Stimulated activated CD8-positive, alpha-beta memory T cell treated with anti-CD3 and anti-CD28 coated beads, Interleukin-4, amount 100 ng/mL, for 24 hours (primary cell): ENCODE measurements at regions not wholly inside any gene's neighbourhood (a gene's known extent, or its start where the extent isn't known, plus 50 kb on each side); places are given as distances from the start of the nearest gene placed in this dataset.

Source experiments
- DNase-seq: peaks from one replicate; pipeline ENCODE4 v3.0.0-alpha.2; 2020; ENCODE audit warnings: low read depth

DNA sequence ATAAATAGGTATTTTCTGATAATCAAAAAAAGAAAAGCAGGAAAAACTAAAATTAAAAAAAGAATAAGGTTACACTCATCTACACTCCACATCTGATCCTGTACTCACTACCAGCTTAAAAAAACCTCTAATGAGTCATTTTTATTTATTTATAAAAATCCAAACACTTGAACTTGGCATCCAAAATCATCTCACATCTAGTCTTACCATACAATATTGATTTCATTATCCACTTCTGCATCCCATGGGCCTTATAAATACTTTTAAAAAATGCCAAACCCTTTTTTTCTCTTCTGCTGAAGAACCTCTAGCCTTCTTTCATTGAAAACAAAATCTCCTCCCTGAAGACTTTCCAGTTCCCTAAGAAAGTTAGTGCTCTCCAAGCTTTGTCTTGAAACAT lies 109.7 kb downstream of the TMTC3 start:
- no peak for DNase-seq

DNA sequence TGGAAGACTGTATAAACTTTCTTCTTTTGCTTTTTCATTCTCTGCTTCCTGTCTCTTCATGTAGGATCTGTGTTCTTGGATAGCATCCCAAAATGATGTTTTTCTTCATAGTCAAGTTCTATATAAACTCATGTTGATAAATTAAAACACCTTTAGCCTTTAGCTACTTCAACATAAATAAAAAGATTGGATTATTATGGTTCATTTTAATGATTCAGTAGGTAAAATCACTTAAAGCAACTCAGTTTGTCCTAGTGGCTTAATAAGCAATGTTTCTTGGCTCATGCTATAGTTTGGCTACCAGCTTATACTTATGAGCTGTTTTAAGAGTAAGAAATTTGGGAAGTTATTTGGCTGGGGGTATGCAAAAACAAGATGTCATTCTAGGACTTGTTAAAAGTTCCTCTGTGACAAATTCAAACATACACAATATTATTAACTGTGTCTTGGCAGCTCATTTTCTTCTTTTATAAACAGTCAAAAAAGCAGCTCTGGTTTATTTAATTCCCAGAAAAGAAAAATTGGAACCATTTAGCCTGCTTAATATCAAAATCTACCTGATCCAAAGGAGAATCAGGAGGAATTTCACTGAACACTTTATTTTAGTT lies 111.4 kb downstream of the TMTC3 start:
- DNase-seq: no peak

DNA sequence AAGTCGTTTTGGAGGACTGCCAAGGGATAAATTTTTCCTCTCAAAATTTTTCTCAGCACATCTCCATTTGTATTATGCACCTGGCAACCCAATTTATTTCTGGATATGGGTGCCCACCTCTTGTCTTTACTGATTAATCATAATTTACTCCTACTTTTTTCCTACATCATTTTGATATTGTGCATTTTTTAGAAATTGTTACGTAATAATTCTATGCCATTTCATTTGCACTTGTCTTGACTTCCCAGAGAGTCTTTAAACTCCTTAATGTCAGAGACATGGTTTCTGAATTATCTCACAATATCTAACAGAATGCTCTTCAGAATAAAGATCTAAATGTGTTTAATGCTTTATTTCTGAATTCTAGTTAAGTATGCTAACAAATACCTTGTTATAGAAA lies 113.1 kb downstream of the TMTC3 start:
- no peak for DNase-seq

DNA sequence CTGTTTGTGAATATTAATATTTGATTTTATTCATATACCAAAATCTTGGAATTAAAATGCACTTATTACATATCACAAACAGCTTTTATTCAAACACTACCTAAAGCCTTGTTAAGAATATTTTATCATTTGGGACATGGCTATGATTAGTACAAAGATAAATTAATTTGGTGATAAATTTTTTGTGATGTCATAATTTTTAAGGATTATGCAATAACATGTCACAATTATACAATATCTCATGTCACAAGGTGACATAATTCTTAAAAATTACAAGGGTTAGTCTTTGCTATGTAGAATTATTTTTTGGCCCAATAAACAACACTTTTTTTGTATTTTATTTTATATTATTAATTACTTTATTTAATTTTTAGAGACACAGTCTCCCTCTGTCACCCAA lies 113.7 kb downstream of the TMTC3 start:
- no peak for DNase-seq

DNA sequence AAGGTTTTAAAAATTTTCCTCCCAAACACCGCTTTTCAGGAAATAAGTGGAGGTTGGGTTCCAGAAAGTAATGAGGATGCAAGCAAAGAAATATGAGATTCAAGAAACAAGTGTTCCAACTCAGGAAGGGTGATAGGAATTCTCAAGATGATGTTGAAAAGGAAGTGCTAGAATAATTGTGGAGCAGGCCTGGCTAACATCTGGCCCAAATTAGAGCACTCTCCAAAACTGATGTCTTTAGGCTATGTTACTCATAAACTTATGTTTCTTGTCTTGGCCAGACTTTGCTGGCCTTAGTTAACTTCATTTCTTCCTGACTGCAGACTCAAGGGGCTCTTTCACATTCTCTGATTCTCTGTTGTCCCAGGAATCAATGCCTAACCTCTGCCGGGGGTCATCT lies 116.3 kb downstream of the TMTC3 start:
- DNase-seq: no peak

DNA sequence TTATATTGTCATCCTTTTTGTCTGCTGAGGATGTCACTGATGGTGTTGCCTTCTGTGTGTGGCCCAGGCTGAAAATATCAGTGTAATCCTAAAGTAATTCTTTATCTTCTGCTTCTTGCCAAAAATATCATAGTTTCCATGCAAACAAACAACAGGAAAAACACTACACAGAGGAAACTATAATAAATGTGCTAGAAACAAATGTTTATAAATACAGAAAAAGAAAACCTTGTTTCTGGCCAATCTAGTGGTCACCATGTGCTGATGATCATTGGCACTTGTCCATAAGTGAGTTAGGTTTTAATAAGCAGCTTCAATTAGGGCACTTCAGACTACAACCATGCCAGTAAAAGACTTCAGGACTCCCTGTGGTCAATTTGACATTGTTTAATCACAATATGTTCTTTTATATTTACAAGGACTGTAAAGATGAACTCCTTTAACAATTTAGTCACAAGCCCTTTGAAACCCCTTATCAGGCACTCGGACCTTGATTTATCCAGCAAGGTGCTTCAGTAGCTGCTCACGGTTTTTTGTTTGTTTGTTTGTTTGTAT lies 124.8 kb downstream of the TMTC3 start:
- DNase-seq: no peak

DNA sequence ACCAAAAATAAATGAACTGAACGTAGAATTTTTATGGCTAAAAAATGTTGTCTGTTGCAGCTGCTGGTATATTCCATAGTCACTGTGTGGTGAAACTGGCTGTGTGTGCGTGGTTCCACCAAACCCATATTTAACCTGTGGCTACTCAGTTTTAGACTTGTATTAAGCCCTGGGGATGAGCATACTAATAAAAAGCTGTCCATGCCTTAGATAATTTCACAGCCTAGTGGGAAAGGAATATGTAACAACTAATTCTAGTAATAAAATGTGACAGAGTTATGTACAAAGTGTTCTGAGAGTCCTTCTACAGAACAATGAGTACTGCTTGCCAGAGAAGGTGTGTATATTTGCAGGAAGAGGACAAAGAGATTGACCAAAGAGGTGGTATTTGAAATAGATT lies 125.5 kb downstream of the TMTC3 start:
- no peak for DNase-seq

DNA sequence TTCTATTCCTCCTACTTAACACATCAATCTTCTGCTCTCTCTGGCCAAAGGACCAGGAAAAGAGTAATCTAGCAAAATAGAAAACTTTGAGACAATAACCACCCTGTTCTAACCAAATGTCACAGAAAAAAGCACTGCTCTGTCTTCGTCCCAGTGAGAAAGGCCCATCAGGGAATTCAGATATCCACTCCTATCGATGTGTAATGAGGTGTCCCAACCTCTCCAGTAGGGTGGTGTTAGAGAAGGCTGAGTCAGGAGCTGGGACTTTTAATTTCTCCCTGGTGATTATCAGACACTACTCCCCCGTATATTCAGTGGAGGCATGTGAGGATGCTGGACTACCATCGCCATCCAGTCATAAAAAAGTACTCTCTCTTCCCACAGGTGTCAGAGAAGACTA lies 130.3 kb downstream of the TMTC3 start:
- DNase-seq: no peak

DNA sequence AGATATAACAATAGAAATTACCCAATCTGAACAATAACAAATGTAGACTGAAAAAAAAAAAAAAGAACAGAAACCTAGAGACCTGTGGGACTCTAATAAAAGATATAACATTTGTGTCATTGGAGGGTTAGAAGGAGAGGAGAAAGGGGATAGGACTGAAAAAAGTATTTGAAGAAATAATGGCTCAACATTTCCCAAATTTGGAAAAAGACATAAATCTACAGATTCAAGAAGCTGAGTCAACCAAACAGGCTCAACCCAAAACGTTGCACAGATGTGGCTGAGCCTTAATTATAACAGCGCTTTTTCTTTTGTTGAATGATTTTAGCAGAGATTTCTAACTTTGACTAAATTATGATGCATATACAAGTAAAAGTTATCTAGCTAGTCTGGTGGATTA lies 131.3 kb downstream of the TMTC3 start:
- DNase-seq: no peak

DNA sequence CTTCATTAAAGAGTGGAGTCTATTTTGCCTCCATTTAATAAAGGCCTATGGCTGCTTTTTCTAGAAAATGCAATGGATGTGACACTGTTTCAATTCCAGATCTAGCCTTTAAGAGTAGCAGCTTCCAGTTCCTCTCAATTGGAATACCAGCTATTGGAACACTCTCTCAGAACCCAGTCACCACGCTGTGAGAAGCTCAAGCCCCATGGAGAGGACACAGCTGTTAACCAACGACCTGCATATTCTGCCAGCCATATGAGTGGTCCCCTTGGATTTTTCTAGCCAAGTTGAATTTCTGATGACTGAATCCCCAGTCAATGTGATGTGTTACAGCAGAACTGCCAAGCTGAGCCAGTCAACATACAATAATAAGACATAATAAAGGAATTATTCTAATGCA lies 131.8 kb downstream of the TMTC3 start:
- no peak for DNase-seq

DNA sequence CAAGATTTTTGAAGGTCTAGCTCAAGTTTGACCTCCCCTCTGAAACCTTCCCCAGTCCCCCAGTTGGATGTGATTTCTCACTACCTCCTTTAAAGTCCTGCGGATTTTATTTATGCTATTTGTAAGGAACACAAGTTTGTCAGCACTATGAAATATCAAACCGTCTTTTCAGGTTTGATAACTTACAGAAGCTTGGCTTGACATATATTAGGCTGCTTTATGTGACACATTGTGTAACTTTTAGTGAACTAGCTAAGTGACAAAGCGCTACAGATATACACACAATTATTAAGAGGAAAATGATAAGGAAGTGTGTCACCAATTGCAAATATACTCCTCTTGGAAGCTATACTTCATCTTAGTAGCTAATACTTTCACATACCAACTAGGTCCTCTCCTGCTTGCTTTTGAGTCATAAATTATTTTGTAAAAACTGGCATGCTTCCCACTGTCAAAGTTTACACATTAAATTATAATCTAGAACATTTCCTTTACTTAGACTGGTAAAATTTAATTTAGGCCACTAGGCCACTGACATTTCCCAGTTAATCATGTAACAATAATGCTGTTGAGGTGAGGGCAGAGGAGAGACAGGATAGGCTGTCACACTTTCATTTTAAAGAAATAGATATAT lies 149.5 kb downstream of the TMTC3 start:
- DNase-seq: no peak

DNA sequence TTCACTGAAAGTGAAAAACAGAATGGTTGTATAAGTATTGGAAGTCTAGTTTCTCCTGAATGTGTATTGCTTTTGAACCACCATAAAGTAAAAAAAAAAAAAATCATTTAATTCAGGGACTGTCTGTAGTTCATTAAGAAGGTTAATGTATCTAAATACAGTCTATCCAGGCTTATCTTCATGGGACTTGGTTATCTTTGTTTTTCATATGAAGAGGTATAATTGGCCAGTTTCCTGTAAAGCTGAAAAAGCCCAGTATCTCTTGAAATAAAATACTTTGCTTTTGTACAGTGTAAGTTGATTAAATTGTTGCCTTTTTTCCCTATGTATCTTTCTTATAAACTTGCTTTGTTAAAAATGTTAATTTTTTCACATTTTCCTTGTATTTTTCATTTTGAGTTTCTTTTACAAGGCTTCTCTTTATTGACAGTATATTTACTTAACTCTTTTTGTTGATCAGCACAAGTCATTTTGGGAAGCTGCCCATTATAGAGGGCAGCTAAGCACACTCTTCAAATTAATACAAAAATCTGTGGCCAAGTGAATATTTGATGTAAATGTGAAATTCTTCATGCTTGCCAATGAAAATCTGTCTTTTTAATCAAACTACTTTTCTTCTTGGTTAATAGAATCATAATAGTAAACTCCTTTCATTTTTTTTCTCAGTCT lies 156.0 kb downstream of the TMTC3 start:
- DNase-seq: no peak

DNA sequence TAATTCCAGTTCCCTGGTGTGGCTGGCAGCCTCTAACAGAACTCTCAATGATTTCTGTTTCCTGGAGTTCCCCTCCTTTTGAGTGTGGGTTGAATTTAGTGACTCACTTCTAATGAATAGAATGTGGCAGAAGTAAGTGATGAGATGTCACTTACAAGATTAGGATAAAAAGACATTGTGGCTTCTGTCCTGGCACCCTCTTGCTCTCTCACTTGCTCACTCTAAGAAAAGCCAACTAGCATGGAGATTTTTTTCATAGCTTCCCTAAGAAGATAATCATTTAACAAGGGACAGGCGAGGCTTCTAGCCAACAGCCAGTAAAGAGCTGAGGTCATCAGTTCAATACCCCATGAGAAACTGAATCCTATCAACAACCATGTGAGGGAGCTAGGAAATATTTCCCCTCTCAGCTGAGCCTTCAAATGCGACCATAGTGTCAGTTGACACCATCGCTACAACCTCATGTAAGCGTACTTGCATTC lies 156.7 kb downstream of the TMTC3 start:
- DNase-seq: no peak

DNA sequence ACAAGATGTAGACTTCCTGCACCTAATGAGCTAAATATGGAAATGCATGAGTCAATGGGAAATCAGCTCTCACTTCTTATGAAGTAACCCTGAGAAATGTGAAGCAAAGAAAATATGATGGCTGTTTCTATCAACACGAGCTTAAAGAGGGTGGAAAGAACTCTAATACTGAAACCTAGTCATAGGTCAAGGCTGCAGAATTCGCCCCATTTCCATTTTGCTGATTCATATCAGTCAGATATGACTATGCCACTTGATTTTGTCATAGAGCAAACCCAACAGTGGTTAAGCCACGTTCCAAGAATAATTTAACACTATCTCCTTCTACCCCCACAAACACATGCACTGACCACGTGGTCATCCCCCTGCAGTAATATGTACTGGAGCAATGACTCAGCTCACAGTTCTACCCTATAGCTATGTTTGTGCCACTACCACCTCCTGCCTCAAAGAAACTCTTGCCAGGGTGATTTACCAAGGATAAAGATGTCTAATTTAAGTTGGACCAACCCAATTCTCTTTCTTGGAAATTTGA lies 157.5 kb downstream of the TMTC3 start:
- DNase-seq: peak; percentile 11

DNA sequence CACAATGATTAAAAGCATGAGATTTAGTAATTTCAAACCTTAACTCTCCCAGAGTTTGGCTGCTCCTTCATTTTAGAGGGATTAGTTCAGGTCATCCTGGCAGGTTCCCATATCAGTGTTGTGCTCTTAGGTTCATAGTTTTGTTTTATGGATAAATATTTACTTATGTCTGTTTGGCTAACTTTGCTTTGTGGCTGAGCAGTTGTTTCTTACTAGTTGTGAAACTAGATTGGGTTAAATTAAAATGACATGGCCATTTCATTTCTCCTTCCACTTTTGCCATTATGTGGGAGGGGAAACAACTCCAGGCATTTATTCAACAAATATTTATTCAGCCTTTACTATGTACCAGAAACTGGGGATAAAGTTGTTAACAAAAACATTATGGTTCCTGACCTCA lies 158.8 kb downstream of the TMTC3 start:
- no peak for DNase-seq

DNA sequence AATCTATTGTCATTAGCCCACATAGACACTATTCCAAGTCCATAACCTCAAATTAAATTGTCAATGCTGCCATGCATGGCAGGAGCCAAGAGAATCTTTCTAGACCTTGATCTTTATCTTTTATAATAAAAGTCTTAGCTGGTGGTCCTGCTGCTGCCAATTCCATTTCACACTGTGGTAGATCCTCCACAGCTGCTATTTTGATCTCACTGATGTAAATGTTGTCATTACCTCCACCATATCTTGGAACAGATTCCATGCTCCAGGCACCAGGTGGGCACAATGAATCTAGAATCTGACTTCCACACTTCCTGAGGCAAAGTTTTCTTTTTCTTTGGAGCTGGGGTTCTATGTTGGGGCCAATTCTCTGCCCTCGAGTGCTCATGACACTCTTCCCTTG lies 161.2 kb downstream of the TMTC3 start:
- DNase-seq: no peak

DNA sequence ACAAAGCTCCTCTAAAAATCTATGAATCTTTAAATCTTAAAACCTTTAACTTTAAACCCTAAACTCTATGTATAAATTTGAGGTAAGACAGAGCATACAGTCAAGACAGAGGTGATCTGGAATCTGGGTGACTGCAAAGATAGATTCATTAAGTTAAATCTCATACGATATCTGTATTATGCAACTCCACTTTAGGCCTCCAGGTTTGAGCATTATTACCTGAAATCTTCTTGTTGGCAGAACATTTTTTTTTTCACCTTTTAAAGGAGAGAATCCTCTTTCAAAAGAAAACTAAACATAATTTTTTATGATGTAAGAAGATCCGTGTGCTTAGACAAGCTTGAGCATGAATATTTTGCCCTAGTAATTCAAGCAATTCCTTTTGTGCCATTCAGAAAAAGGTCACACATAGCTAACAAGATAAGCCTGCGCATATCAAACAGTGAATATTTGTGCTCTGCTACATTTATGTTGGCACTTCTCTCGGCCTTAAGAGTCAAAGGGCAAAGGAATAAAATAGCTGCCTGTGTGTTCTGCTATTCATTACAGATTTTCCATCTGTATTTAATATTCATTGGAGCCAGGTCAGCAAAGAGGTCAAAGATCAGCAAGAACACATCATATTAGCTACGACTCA lies 163.3 kb downstream of the TMTC3 start:
- no peak for DNase-seq

DNA sequence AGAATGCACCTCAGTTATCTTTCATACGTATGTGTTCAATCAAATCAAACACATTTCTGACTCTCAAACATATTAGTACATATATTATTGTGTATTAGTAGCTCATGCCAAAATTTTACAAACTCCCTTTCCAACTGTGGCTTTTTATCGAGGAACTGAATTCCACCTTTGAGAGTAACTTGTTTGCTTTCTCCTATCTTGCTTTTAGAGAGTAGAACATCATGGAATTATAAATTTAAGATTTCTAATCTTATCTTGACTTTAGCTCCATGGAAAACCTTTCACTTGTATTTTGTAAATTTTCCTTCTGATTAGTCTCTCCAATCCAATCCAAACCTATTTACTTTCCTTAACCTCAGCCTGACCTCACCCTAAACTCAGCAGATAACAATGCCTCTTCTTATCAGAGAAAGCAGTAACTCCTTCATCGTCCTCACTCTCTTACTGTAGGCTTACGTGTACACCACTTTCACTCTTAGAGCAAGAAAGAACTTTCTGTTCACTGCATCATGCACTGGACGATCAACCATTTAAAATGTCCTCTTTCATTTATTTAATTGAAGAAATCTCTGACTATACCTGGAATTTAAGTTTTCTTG lies 164.5 kb downstream of the TMTC3 start:
- no peak for DNase-seq

DNA sequence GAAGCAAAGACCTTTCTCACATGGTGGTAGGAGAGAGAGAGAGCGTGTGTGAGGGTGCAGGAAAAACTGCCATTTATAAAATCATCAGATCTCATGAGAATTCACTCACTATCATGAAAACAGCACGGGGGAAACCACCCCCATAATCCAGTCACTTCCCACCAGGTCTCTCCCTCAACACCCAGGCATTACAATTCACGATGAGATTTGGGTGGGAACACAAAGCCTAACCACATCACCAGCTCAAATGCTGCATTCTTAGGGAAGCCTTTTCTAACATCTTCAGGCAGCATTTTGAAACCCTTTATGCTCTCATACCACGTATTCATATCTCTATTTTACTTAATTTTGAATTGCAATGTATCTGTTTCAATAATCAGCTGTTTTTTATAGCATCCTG lies 165.9 kb downstream of the TMTC3 start:
- no peak for DNase-seq

DNA sequence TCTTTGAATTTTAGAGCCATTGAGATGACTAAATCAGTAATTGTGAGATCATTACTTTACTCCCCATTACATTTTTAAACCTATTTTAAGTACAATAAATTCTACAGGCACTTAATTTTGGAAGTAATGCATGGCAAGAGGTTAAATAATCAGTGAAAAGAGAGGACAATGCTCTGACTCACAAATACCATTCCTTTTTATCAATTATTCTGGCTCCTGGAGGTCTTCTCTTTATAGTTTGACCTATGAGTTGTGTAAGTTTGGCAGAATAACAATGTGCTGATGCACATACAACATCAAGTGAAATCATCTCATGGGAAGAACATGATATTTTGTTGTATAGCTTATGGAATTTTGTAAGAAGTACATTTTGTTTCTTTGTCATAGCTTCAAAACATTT lies 166.7 kb downstream of the TMTC3 start:
- no peak for DNase-seq

DNA sequence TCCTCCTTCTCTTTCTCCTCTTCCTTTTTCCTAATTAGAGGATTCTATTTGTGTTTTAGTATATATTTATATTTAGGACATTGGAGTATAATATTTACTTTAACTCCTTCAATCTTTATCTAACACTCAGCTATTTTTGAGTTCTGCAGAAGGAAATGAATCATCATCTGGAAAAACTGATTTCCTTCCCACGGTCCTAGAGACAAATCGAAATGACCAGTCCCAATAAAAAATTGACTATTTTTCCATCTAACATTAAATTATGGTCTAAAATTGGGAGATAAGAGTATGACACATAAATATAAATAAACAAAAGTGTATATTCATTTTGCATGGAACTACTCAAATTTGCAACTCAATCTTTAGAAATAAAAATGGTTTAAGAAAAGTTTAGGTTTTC lies 167.4 kb downstream of the TMTC3 start:
- DNase-seq: no peak

DNA sequence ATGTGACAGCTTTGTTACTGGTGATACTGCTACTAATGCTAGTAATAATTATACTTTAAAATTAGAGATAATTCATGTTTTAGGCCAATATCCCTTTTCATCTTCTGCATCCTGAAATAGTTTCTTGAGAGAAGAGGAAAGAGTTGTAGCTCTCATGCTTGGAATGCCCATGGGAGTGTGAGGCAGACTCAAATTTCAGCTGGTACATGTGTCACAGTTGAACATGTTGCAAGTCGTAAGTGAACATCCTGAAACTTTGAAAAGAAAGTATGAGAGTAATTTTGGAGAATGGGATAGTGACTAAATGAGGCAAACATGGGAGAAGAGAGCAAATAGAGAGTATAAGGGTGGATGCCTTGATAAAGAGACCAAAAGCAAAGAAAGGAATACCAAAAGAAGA lies 168.0 kb downstream of the TMTC3 start:
- no peak for DNase-seq
